Cardiac fibroblast (primary cell): ENCODE measurements at regions not wholly inside any gene's neighbourhood (a gene's known extent, or its start where the extent isn't known, plus 50 kb on each side); places are given as distances from the start of the nearest gene placed in this dataset.

Experiments used
- DNase-seq, 2 donors: peaks; one replicate each; pipeline versions ENCODE4 v3.0.0 to v3.0.0-alpha.2; 2010; ENCODE audit warnings: low read depth in 2 of 2
- H3K4me3 ChIP-seq, 2 donors: replicated peaks in 1 of 2; 1 replicate in 1 of 2; 2 replicates in 1 of 2; pipeline ENCODE4 v1.5.1; 2011; ENCODE audit warnings: low read depth in 2 of 2, low read length in 2 of 2, mild to moderate bottlenecking in 2 of 2, moderate library complexity in 1 of 2
- CTCF ChIP-seq: IDR thresholded peaks from one replicate; pipeline ENCODE4 v1.5.1; 2011; ENCODE audit warnings: low read depth, mild to moderate bottlenecking, low read length, inconsistent platforms

- H3K4me3 ChIP-seq: no peak overlapping the region
- no peak for TF ChIP-seq CTCF
- peak in 1 of 2 donors; percentile 61 for DNase-seq
These were observed 131.3 kb downstream of the C6orf118 start for GRCh38 chr6:165178056-165178455.

GRCh38 chr6:165173484-165173883 is 135.9 kb downstream of the C6orf118 start:
- DNase-seq: no peak
- H3K4me3 ChIP-seq: no peak overlapping the region
- TF ChIP-seq CTCF: no peak

GRCh38 chr6:165167861-165168260 is 141.5 kb downstream of the C6orf118 start:
- TF ChIP-seq CTCF: no peak
- DNase-seq: no peak
- H3K4me3 ChIP-seq: no peak overlapping the region

- TF ChIP-seq CTCF: no peak
- no peak for DNase-seq
- H3K4me3 ChIP-seq: no peak overlapping the region
These were observed 142.1 kb downstream of the C6orf118 start for GRCh38 chr6:165167311-165167710.

GRCh38 chr6:165163519-165163918 is 145.9 kb downstream of the C6orf118 start:
- no peak for TF ChIP-seq CTCF
- DNase-seq: no peak
- no peak overlapping the region for H3K4me3 ChIP-seq

GRCh38 chr6:165159460-165159859 is 149.9 kb downstream of the C6orf118 start:
- H3K4me3 ChIP-seq: no peak overlapping the region
- TF ChIP-seq CTCF: no peak
- DNase-seq: no peak

GRCh38 chr6:165146456-165146855 is 162.9 kb downstream of the C6orf118 start:
- no peak overlapping the region for H3K4me3 ChIP-seq
- no peak for DNase-seq
- no peak for TF ChIP-seq CTCF
